Ureter (tissue), 1 donor: ENCODE measurements at regions not wholly inside any gene's neighbourhood (a gene's known extent, or its start where the extent isn't known, plus 50 kb on each side); places are given as distances from the start of the nearest gene placed in this dataset.

Source experiments
- DNase-seq: peaks from one replicate; pipeline ENCODE4 v3.0.0-alpha.2; 2020; ENCODE audit warnings: low spot score
- donor health status: DM: yes; HTN: yes; CAD: no.

DNA sequence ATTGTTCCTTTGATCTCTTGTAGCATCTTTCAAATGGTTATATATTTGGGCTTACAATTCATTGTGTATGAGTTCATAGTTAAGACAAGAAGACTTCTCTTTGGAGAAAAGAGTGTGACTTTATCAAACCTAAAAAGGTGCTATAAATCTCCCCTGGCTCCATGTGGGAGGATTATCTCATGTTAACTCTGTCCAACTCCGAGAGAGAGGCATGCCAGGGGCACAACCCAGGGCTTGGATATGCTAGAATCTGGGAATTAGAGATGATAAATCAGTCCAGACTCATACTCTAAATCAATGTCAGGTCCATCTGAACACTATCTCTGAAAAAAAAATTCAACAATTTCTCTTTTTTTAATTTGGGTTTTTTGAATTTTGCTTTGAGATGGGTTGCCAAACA is 462.8 kb downstream of the TUSC7 start:
- DNase-seq, result no peak

DNA sequence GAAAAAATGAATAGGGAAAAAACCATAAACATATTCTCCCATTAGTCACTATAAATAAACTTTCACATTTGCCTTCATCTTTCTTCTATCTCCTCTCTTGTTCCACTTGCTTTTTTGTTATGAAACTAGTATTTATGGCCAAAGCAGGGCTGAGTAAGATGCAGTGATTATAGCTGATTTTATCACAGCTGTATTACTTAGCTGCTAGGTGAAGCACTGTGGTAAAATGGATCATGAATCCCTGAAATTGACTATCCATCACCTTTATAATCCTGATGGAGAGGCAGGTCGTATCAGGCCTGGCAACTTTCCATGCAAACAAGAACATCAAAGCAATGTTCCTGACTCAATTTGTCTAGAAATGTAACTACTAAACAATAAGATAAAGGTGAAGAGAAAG is 471.6 kb downstream of the TUSC7 start:
- DNase-seq, result no peak

DNA sequence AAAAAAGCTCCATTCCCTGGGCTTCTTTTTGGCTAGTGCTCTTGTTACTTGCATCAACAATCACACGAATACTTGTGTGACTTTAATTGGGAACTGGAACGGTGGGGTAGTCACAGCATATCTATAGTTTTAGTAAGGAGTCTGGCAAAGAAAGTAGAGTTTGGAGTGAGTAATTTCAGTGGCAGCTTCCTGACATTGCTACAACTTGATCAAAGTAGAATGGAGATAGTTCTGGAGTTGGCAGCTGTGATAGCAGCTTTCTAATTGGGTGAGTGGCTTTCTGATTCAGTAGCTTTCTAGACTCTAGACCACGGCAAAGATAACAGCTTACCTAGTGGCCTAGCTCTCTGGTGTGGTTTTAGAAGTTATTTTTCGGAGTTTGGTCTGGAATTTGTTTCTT is 475.0 kb downstream of the TUSC7 start:
- DNase-seq, result no peak

DNA sequence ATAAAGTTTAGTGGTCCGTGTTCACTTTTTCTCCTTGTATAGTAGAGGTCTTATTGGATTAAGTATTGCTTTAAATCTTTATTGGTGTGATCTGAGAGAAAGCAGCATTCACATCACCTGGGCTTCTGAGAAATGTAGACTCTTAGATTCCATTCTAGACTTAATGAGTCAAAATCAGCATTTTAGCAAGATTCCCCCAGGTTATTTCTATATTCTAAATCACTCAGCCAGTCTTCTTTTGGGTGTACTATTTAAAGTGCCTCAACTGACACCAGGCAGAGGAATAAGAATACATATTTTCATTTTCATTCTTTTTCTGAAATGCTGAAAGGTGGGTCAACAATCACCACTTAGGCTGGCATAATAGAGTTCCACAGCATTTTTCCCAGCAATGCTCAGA is 481.7 kb downstream of the TUSC7 start:
- no peak for DNase-seq

DNA sequence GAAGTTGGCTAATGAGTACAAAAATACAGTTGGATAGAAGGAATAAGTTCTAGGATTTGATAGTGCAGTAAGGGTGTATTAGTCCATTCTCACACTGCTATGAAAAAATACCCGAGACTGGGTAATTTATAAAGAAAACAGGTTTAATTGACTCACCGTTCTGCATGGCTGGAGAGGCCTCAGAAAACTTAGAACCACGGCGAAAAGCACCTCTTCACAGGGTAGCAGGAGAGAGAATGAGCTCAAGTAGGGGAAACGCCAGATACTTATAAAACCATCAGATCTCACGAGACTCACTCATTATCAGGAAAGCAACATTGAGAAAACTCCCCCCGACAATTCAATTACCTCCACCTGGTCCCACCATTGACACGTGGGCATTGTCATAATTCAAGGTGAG is 483.3 kb downstream of the TUSC7 start:
- no peak for DNase-seq

DNA sequence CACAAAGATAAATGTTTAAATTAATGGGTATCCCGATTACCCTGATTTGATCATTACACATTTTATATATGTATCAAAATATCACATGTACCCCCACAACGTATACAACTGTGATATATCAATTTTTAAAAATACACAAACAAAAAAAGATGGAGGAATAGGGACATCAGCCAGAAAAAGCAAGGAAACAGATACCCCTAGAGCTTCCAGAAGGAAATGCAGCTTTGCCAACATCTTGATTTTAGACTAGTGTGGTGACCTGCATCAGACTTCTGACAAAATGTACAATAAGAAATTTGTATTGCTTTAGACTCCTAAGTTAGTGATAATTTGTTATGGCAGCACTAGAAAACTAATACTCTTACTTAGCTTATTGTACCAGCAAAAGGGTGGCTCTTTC is 483.8 kb downstream of the TUSC7 start:
- DNase-seq, result no peak

DNA sequence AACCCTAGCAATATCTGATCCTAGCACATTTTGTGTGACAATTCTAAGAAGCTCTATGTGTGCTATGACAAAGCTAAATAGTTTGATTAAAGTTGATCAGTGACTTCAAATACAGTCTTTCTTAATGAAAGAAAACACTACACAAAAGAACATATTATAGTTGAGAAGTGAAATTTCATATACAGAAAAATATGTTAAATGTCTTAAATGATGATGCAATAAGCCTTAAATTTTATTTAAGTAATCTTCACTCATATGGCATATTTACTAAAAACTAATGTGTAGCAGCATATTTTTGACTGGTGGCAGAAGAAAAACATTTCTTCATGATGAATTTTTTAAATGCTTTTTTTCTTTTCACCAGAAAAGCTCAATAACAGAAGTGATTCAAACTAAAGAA is 485.5 kb downstream of the TUSC7 start:
- no peak for DNase-seq

DNA sequence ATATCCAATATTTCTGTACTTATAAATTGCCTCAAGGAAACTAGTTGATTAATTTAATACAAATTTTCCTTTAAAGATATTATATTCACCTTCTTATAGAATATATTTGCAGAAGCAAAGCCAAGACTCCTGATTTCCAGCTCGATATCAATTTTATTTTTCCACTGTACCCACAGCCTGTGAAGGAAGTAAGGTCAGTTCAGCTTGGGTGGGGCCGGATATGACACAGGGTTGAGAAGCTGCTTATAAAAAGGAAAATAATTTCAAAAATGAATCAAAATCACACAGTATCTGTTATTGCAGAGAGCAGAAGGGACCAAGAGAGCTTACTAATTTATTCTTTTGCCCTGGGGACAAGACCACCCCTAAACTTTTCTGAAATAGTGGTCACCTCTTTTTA is 491.4 kb downstream of the TUSC7 start:
- no peak for DNase-seq

DNA sequence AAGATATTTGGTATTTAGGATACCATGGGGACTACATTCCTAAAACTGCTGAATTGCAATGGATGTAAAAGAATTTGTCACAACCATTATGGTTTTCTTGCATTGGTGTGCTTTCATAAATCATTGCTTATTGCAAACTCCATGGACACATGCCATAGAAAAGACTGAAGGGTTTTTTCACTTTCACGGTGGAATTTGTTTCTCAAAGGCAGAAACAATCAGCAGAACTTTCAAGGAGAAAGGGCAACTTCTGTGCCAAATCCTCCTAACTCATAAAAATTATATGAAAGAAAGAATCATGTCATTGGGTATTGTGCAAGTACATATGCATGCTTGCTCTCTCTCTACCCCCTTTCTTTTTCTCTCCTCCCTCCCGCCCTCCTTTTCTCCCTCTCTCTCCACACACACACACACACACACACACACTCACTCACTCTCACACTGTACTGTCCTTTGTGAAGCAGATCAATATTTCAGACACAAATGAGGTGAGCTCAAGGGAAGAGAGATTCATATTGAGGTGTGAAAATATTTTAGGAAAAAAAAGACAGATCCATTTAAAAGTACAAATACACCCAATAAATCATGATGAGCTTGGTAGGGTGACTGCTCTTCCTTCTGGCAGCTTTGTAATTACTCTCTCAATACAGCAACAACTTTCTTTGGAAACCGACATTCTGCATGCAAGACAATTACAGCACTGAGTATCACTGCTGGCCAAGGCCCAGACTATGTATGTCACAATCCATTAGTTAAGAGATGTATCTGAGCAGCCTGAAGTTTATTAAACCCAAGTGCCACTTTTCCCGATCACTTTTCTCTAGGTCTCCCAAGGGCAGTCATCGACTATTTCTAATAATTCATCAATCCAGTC is 492.6 kb downstream of the TUSC7 start:
- no peak for DNase-seq

DNA sequence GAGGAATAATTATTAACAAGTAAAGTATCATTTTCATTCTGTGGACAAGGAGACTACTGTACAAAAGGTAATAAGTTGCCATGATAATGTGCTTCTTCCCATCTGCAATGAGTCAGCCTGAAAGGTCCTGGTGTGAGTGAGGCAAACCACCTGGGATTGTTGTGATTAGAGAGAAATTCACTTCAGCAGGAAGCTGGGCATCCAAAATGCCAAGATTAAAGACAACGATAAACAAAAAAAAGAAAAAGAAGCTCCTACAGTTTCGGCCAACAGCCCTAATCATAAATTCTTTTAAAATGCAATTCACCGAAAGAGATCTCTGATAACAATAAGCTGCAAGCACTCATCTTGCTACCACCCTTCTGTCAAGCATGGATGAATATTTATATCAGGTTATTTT is 507.8 kb downstream of the TUSC7 start:
- DNase-seq, result no peak

DNA sequence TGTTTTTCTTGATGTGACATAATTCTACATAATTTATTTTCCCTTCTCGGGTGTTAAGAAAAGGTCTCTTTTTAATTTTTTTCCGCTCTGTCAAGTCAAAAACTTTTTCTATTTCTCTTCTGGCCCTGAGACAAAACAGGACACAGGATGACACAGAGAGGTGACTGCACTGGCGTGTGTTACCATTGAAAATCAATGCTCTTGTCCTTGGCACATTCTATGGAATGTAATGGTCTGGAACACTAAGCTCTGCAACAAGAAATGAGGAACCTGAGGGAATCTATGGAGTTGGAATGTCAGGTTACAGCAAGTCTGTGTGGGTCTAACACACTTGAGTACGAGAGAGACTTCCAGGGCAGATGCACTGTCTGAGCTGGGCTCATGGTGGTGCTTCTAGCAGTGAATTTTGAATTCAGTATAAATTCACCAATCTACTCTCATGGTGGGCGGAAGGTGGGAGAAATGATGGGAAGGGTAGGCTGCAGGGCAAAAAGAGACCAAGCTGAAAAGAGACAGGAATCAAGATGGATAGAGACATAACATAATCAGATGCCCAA is 508.3 kb downstream of the TUSC7 start:
- DNase-seq, result no peak

DNA sequence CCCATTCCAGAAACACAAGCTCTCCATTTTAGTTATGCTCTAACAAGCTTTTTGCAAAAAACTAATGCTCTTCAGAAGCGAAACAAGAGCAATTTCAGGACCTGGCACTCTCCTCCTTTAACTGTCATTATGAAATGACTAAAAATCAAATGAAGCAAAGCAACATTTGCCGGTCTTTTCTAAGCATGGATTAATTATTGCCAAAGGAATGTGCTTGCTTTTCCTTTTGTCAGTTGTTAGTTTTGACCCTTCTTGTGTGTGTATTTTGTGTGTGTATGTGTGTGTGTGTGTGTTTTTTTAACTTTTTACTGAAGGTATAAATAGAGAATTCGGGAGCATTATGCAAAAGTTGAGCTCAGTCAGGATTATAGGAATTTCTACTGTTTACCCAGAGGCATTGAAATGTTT is 509.1 kb downstream of the TUSC7 start:
- DNase-seq, result no peak

DNA sequence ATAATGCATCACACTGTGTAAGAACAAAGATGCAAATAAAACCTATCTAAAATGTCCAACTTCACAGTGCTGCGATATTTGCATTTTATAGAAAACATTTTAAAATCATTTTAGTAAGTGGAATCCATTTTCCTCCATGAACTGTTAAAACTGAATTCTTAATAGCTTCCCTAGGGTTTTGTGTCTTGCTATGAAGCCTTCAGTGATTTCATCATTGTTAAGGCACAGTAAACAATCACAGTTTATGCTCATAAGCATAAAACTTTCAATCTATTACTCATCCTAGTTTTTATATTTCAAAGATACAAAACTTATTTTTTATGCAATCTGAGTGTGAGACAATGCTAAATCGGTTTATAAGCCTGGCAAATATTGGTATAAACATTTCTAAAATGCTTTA is 509.7 kb downstream of the TUSC7 start:
- DNase-seq, result no peak

DNA sequence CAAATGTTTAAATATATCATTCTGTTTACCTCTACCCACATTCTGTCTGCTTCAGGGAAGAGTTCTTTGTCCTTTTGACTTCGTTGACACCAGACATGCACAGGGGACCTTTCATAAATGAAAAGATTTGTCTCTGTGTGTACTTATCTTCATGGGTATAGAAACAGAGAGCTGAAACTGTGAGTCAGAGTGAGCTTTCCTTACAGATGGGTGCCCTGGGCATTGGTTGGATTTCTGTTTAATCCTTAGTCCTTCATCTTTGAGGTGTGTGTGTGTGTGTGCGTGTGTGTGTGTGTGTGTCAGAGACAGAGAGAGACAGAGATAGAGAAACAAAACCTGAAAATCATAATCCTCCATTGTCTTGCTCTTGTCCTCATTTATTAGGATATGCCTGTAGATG is 517.4 kb downstream of the TUSC7 start:
- no peak for DNase-seq

DNA sequence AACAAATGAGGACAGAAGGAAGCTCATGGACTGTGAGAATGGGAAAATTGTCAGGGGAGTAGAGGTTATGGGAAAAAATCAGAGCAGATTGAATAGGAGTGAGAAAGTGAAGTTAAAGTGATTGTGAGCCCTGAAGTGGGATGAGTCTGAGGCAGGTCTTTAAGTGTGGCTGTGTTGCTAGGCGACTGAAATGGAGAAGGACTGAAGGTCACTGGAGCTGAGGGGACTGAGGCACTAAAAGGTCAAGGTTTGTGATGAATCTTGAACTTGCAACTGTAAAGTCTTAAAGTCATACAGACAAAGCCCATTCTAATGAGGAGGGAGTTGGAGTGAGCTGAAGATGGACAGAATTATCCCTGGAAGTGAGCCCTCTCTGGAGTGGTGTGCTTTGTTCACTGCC is 518.9 kb downstream of the TUSC7 start:
- no peak for DNase-seq

DNA sequence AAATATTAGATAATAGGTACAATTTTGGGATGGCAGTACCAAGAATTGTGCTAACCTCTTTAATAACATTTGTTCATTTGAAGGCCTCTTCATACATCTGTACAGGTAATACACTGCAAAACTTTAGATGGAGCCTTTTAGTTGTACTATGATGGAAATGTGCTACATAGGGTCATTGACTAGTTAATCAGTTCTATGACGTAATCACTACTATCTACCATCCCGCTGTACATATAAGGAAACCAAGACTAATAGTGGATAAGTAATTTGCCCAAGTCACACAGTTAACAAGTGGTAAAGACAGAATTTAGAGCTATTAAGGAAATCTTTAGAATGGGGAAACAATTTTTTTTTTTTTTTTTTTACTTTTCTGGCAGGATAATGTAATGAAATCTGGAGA is 521.3 kb downstream of the TUSC7 start:
- no peak for DNase-seq

DNA sequence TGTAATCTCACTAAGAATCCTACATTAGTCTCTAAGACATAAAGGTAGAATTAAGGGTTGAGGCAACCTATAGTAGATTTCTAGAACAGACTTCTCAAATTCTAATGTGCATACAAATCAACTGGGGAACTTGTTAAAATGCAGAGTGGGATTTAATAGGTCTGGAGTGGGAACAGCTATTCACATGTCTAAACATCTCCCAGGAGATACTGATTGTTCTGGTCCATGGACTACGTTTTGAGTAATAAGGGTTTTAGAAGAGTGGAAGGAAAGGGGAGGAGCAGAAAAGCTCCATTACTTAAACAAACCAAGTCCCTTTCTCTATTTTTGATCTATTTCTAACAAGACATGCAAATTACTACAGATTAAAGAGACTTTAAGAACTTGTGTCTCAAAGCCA is 524.8 kb downstream of the TUSC7 start:
- no peak for DNase-seq

DNA sequence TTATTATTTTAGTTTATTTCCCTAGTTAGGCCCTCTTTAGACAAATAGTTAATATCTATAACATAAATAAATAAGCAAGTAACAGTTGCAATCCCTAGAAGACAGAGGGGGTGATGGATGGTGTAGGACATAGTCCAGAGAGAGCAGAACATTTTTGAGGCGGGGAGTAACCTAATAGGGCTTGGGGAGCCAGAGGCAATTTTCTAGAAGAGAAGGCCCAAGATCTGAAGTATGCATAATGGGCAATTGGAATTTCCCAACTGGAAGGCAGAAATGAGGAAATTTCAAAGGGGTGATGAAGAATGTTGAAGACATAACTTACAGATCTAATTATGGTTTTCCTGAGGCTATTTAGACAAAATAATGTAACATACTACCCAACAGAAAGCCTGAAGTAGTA is 525.7 kb downstream of the TUSC7 start:
- DNase-seq, result no peak

DNA sequence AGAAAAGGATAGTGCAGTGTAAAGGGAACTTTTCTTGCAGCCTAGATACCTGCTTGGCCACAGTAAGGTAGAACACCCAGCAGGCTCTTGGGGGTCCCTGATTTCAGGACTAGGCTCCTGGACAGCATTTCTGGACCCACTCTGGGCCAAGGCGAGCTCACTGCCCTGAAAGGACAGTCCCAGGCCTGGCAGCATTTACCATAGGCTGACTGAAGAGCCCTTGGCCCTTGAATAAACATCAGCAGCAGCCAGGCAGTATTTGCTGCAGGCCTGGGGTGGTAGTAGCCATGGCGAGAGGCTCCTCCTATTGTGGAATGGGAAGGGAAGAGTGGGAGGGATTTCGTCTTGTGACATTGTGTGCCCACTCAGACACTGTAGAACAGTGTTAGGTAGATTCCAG is 529.2 kb downstream of the TUSC7 start:
- no peak for DNase-seq

DNA sequence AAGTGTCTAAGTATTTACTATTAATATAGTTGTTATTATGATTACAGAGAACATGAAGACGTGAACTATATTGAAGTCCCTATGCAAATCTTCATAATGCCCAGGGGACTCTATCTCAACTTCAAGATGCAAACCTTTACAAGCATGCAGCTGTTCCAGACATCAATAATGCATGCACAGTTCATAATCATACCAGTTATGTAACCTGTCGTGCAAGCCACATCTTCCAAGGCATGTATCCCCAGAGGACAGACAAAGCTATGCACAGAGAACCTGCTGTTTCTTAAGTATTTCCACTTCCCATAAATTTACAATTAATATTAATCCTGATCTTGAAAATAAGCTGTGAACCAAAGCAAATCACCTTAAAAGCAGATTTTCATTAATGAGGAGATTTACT is 534.1 kb downstream of the TUSC7 start:
- DNase-seq, result no peak

DNA sequence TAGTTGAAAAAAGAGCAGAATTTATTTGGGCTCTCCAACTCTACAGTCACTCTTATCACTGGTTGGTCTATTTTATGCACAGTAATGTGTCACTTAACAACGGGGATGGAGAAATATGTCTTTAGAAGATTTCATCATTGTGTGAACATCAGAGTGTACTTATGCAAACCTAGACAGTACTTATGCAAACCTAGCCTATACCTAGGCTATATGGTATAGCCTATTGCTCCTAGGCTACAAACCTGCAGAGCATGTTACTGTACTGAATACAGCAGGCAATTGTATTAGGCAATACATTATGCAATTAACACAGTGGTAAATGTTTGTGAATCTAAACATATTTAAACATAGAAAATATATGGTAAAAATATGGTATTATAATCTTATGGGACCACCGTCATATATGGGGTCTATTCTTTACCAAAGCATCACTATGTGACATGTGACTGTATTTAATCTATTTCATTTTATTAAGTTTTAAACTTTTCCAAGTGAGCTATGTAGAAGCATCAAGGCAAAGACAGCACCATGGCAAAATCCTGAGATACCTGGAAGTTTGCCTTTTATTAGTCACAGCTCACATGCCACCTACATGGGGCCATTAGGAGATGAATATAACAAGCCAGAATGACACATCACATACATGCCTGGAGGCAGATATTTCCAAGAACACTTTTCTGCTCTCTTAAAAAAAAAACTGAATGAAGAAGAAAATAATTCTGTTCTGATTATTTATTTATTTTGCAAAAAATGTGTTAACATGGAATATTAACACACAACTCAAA is 537.4 kb downstream of the TUSC7 start:
- no peak for DNase-seq

DNA sequence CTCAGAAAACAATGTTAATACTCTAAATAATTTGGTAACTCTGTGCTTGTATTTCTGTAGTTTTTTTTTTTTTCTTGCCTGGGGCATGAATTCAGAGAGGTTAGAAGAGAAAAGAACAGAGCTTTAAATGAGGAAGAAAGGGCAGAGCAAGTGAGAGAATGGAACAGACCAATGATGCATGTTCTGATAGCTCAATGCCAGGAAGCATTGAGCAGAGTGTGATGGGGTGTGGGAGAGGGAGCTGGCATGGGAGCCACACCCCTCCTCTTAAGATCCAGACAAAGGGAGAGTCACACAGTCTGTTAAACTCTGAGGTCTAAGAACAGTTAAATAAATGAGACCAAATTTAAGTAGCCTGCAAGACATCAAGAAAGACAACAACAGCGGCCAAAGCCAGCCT is 538.6 kb downstream of the TUSC7 start:
- no peak for DNase-seq

DNA sequence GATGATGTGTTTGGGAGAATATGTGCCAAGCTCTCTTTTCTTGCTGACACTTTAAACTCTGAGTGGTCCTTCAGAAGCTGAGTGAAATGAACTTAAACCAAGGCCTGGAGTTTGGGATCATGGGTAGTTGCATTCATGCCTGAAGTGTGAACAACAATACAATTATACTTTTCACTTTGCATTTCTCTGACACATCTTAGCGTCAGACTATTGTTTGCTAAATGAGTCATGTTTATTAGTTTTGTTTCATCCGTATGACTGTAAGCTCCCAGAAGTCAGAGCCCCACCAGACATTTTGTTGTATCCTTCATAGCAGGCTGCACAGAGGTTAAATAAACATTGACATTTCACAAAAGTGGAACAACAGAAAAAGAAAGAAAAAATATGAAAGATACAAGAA is 542.6 kb downstream of the TUSC7 start:
- DNase-seq, result no peak
